NT2/D1 (cell line): ENCODE measurements at regions not wholly inside any gene's neighbourhood (a gene's known extent, or its start where the extent isn't known, plus 50 kb on each side); places are given as distances from the start of the nearest gene placed in this dataset.

Source experiments
- DNase-seq: peaks from one replicate; pipeline ENCODE4 v3.0.0-alpha.2; 2011; ENCODE audit warnings: low read depth, low spot score
- H3K27me3 ChIP-seq: 2 replicates; pipeline ENCODE4 v1.6.0; 2011; ENCODE audit warnings: mild to moderate bottlenecking; ENCODE audit not compliant: insufficient read length, insufficient read depth
- H3K36me3 ChIP-seq: 2 replicates; pipeline ENCODE4 v1.6.1; 2011; ENCODE audit warnings: mild to moderate bottlenecking, low read length, mixed read lengths; ENCODE audit not compliant: insufficient read depth, insufficient read length
- H3K4me1 ChIP-seq: 2 replicates; pipeline ENCODE4 v1.5.1; 2011; ENCODE audit not compliant: insufficient read depth, insufficient read length
- H3K4me3 ChIP-seq: 2 replicates; pipeline ENCODE4 v1.5.1; 2011; ENCODE audit warnings: low read depth; ENCODE audit not compliant: insufficient read length
- H3K9ac ChIP-seq: 2 replicates; pipeline ENCODE4 v1.6.0; 2011; ENCODE audit warnings: low read depth; ENCODE audit not compliant: insufficient read length
- H3K9me3 ChIP-seq: 2 replicates; pipeline ENCODE4 v1.5.1; 2011; ENCODE audit warnings: mild to moderate bottlenecking, low read length; ENCODE audit not compliant: insufficient read depth
- SUZ12 ChIP-seq: IDR thresholded peaks from 2 replicates; pipeline ENCODE4 v1.6.1; 2011; ENCODE audit not compliant: insufficient read length, insufficient read depth; ENCODE audit errors: extremely low read depth
- YY1 ChIP-seq: IDR thresholded peaks from 2 replicates; pipeline ENCODE4 v1.6.1; 2011; ENCODE audit not compliant: insufficient read length, insufficient read depth
- ZNF274 ChIP-seq: IDR thresholded peaks from 2 replicates; pipeline ENCODE4 v1.6.1; 2011; ENCODE audit warnings: mild to moderate bottlenecking, low read depth, low read length

- H3K4me3 ChIP-seq = no peak overlapping the region
Observed at GRCh38 chr9:24132244-24132643, 306.2 kb upstream of the ELAVL2 start.

GRCh38 chr9:24127519-24127918 lies 301.5 kb upstream of the ELAVL2 start:
- no peaks in the 10 kb centered on the region for H3K27me3 ChIP-seq
- no peak overlapping the region for H3K4me3 ChIP-seq
- 0 out of 2 replicates have a peak, but pooled peaks cover 4% of the 10 kb centered on the region for H3K9me3 ChIP-seq
- H3K4me1 ChIP-seq = no peaks in the 10 kb centered on the region
- H3K36me3 ChIP-seq = no peaks in the 10 kb centered on the region
- TF ChIP-seq SUZ12 (no peak), YY1 (no peak)
- DNase-seq = no peak
- no peak overlapping the region for H3K9ac ChIP-seq

More at GRCh38 chr9:24132244-24132643, 306.2 kb upstream of the ELAVL2 start:
- DNase-seq = no peak
- no peaks in the 10 kb centered on the region for H3K36me3 ChIP-seq
- H3K9ac ChIP-seq = no peak overlapping the region
- H3K4me1 ChIP-seq = no peaks in the 10 kb centered on the region
- H3K9me3 ChIP-seq = peaks cover 4% of the 10 kb centered on the region; the same call in 1 of the 2 replicates
- no peaks in the 10 kb centered on the region for H3K27me3 ChIP-seq
- TF ChIP-seq YY1 (no peak), SUZ12 (no peak), ZNF274 (no peak)

GRCh38 chr9:24118190-24118589 lies 292.1 kb upstream of the ELAVL2 start:
- DNase-seq = no peak
- no peaks in the 10 kb centered on the region for H3K9me3 ChIP-seq
- no peak for TF ChIP-seq SUZ12
- TF ChIP-seq YY1 = no peak
- no peak for TF ChIP-seq ZNF274
- no peaks in the 10 kb centered on the region for H3K27me3 ChIP-seq
- H3K36me3 ChIP-seq = no peaks in the 10 kb centered on the region
- no peak overlapping the region for H3K4me3 ChIP-seq
- H3K4me1 ChIP-seq = no peaks in the 10 kb centered on the region
- H3K9ac ChIP-seq = no peak overlapping the region

- Histone ChIP-seq H3K27me3 (no peaks in the 10 kb centered on the region), H3K4me3 (no peak overlapping the region), H3K4me1 (no peaks in the 10 kb centered on the region), H3K9ac (no peak overlapping the region), H3K36me3 (no peaks in the 10 kb centered on the region), H3K9me3 (no peaks in the 10 kb centered on the region)
- DNase-seq = no peak
- TF ChIP-seq SUZ12 (no peak), YY1 (no peak), ZNF274 (no peak)
Observed at GRCh38 chr9:24096756-24097155, 270.7 kb upstream of the ELAVL2 start.

GRCh38 chr9:24095246-24095645 lies 269.2 kb upstream of the ELAVL2 start:
- Histone ChIP-seq H3K4me1 (no peaks in the 10 kb centered on the region), H3K9me3 (no peaks in the 10 kb centered on the region), H3K9ac (no peak overlapping the region), H3K4me3 (no peak overlapping the region), H3K27me3 (no peaks in the 10 kb centered on the region), H3K36me3 (no peaks in the 10 kb centered on the region)
- TF ChIP-seq SUZ12 (no peak), YY1 (no peak), ZNF274 (no peak)
- DNase-seq = no peak

- no peaks in the 10 kb centered on the region for H3K36me3 ChIP-seq
- no peak for DNase-seq
- H3K4me1 ChIP-seq = no peaks in the 10 kb centered on the region
- H3K9me3 ChIP-seq = no peaks in the 10 kb centered on the region
- H3K4me3 ChIP-seq = no peak overlapping the region
- TF ChIP-seq SUZ12 (no peak), ZNF274 (no peak), YY1 (no peak)
- no peak overlapping the region for H3K9ac ChIP-seq
- no peaks in the 10 kb centered on the region for H3K27me3 ChIP-seq
Observed at GRCh38 chr9:24090566-24090965, 264.5 kb upstream of the ELAVL2 start.

GRCh38 chr9:24073666-24074065 lies 247.6 kb upstream of the ELAVL2 start:
- DNase-seq = no peak
- Histone ChIP-seq H3K4me3 (no peak overlapping the region), H3K4me1 (no peaks in the 10 kb centered on the region), H3K27me3 (no peaks in the 10 kb centered on the region), H3K36me3 (no peaks in the 10 kb centered on the region), H3K9ac (no peak overlapping the region), H3K9me3 (no peaks in the 10 kb centered on the region)
- no peak for TF ChIP-seq YY1
- TF ChIP-seq SUZ12 = no peak
- TF ChIP-seq ZNF274 = no peak
